IMR-90 (cell line): ENCODE measurements at regions not wholly inside any gene's neighbourhood (a gene's known extent, or its start where the extent isn't known, plus 50 kb on each side); places are given as distances from the start of the nearest gene placed in this dataset.

Experiments
- ATAC-seq: fragments of 200-7000 bp; cut with Tn5 transposase; 2 replicates; pipeline ENCODE4 v1.9.1; 2020; ENCODE audit warnings: low read depth, mild to moderate bottlenecking, moderate library complexity
- BruUV-seq: library from RNA; stranded (reverse); fragments of 400-500 nt; replicated peaks from 2 replicates; lab custom pipeline; 2021; lab: Mats Ljungman, UMichigan
- CTCF ChIA-PET: fragments of 300-600 bp; formaldehyde crosslinking; extraction: SDS; loops from one replicate; lab custom pipeline; 2021; ENCODE audit warnings: antibody characterized with exemption; lab: Yijun Ruan, JAX
- POLR2A ChIA-PET: fragments of 300-600 bp; sonication (Branson Sonifier 250); formaldehyde crosslinking; loops from one replicate; lab custom pipeline; 2022; ENCODE audit warnings: antibody characterized with exemption; ENCODE audit not compliant: unreplicated experiment; lab: Charles Lee
- DNase-seq: peaks from one replicate; pipeline ENCODE4 v3.0.0; 2013
- H2AFZ ChIP-seq: replicated peaks from 2 replicates; pipeline ENCODE3; 2013; ENCODE audit warnings: low read length, mild to moderate bottlenecking; ENCODE audit not compliant: poor library complexity
- H2AK5ac ChIP-seq: 2 replicates; pipeline ENCODE4 v1.6.1; 2013; ENCODE audit warnings: low read depth, low read length, inconsistent platforms
- H2AK9ac ChIP-seq: replicated peaks from 2 replicates; pipeline ENCODE3; 2013; ENCODE audit warnings: mild to moderate bottlenecking, low read depth, low read length, moderate library complexity; ENCODE audit not compliant: poor library complexity
- H2BK120ac ChIP-seq: 2 replicates; pipeline ENCODE4 v1.6.1; 2013; ENCODE audit warnings: low read depth, low read length, inconsistent platforms
- H2BK15ac ChIP-seq: 3 replicates; pipeline ENCODE4 v1.6.1; 2013; ENCODE audit warnings: low read depth, low read length, inconsistent platforms
- H2BK20ac ChIP-seq: 2 replicates; pipeline ENCODE4 v1.6.1; 2013; ENCODE audit warnings: low read depth, mild to moderate bottlenecking, inconsistent platforms, low read length, moderate library complexity
- H2BK5ac ChIP-seq: 2 replicates; pipeline ENCODE4 v1.6.1; 2013; ENCODE audit warnings: mild to moderate bottlenecking, low read depth, low read length, inconsistent platforms; ENCODE audit not compliant: poor library complexity, severe bottlenecking
- H3K14ac ChIP-seq: replicated peaks from 2 replicates; pipeline ENCODE4 v1.6.1; 2013; ENCODE audit warnings: low read depth, low read length, inconsistent platforms
- H3K18ac ChIP-seq: 2 replicates; pipeline ENCODE4 v1.6.1; 2013; ENCODE audit warnings: low read depth, low read length, control low read depth
- H3K23ac ChIP-seq: 2 replicates; pipeline ENCODE4 v1.6.1; 2013; ENCODE audit warnings: low read depth, low read length, inconsistent platforms
- H3K27ac ChIP-seq: 2 replicates; pipeline ENCODE4 v1.5.1; 2013; ENCODE audit warnings: mild to moderate bottlenecking, control low read depth, low read length; ENCODE audit not compliant: insufficient read depth
- H3K27me3 ChIP-seq: 2 replicates; pipeline ENCODE4 v1.6.1; 2013; ENCODE audit warnings: low read length; ENCODE audit not compliant: control insufficient read depth, insufficient read depth
- H3K36me3 ChIP-seq: 2 replicates; pipeline ENCODE4 v1.6.1; 2013; ENCODE audit warnings: low read length, mixed read lengths; ENCODE audit not compliant: control insufficient read depth, insufficient read depth
- H3K4ac ChIP-seq: 2 replicates; pipeline ENCODE4 v1.6.1; 2013; ENCODE audit warnings: low read depth, low read length, inconsistent platforms
- H3K4me1 ChIP-seq: 2 replicates; pipeline ENCODE4 v1.6.1; 2013; ENCODE audit warnings: low read length, mixed read lengths; ENCODE audit not compliant: control insufficient read depth, insufficient read depth
- H3K4me2 ChIP-seq: 2 replicates; pipeline ENCODE4 v1.6.1; 2013; ENCODE audit warnings: low read depth, mild to moderate bottlenecking, control low read depth, low read length, moderate library complexity
- H3K4me3 ChIP-seq: 2 replicates; pipeline ENCODE4 v1.5.1; 2013; ENCODE audit warnings: low read depth, mild to moderate bottlenecking, control low read depth, low read length, moderate library complexity; ENCODE audit not compliant: insufficient read depth
- H3K56ac ChIP-seq: 2 replicates; pipeline ENCODE4 v1.6.1; 2013; ENCODE audit warnings: low read length, inconsistent platforms; ENCODE audit not compliant: insufficient read depth; ENCODE audit errors: extremely low read depth
- H3K79me1 ChIP-seq, 2 experiments: 2 replicates each; pipeline ENCODE4 v1.6.1; 2013; ENCODE audit warnings: low read length in 2 of 2, inconsistent platforms in 1 of 2, low read depth in 1 of 2
- H3K9ac ChIP-seq: 2 replicates; pipeline ENCODE4 v1.6.1; 2013; ENCODE audit warnings: low read depth, low read length, control low read depth
- H3K9me1 ChIP-seq: 2 replicates; pipeline ENCODE4 v1.6.1; 2013; ENCODE audit warnings: low read length, inconsistent platforms; ENCODE audit not compliant: insufficient read depth
- H3K9me3 ChIP-seq: 2 replicates; pipeline ENCODE4 v1.6.1; 2013; ENCODE audit warnings: low read length; ENCODE audit not compliant: control insufficient read depth, insufficient read depth
- H4K20me1 ChIP-seq: 2 replicates; pipeline ENCODE4 v1.6.1; 2013; ENCODE audit warnings: low read length, inconsistent platforms; ENCODE audit not compliant: insufficient read depth
- H4K5ac ChIP-seq: 2 replicates; pipeline ENCODE4 v1.6.1; 2013; ENCODE audit warnings: mild to moderate bottlenecking, low read depth, low read length, control low read depth
- H4K8ac ChIP-seq, 2 experiments: 2 replicates each; pipeline ENCODE4 v1.6.1; 2013; ENCODE audit warnings: low read depth in 2 of 2, low read length in 2 of 2, control low read depth in 1 of 2, inconsistent platforms in 1 of 2
- H4K91ac ChIP-seq: 2 replicates; pipeline ENCODE4 v1.6.1; 2013; ENCODE audit warnings: low read depth, low read length, inconsistent platforms; ENCODE audit not compliant: insufficient read depth
- CHD1 ChIP-seq: IDR thresholded peaks from 2 replicates; pipeline ENCODE4 v1.6.1; 2012; ENCODE audit warnings: low read depth, low read length, improper control_type of control experiment
- ELK1 ChIP-seq: fragments of 150-350 bp; IDR thresholded peaks from 2 replicates; pipeline ENCODE4 v1.6.1; 2016; ENCODE audit warnings: low read depth, mild to moderate bottlenecking, low read length, moderate library complexity, borderline replicate concordance
- MAFK ChIP-seq: IDR thresholded peaks from 2 replicates; pipeline ENCODE4 v1.6.1; 2012; ENCODE audit warnings: low read depth, low read length, improper control_type of control experiment
- POLR2A ChIP-seq: IDR thresholded peaks from 2 replicates; pipeline ENCODE4 v1.6.1; 2012; ENCODE audit warnings: mild to moderate bottlenecking, low read depth, low read length
- RFX5 ChIP-seq: IDR thresholded peaks from 2 replicates; pipeline ENCODE4 v1.8.0; 2012; ENCODE audit warnings: low read depth, mild to moderate bottlenecking, low read length, moderate library complexity
- WGBS, 2 experiments: methylation state at CpG; one replicate each; pipeline versions ENCODE4 v1.1.5 to v1.1.7; 2013; ENCODE audit warnings: missing lambda C conversion rate in 2 of 2; ENCODE audit not compliant: insufficient read length in 1 of 2; ENCODE audit errors: extremely low coverage in 2 of 2; 5-methylcytosine and 5-hydroxymethylcytosine counted together
- dilution Hi-C: fragments of 300-500 bp; cut with HindIII; formaldehyde crosslinking; loops from one replicate; pipeline ENCODE4 v1.14.3; 2018; ENCODE audit warnings: low sequenced_read_pairs; ENCODE audit not compliant: unreplicated experiment
- in situ Hi-C: fragments of 300-500 bp; cut with MboI; formaldehyde crosslinking; loops from 3 replicates; pipeline ENCODE4 v1.14.3; 2019; ENCODE audit warnings: low sequenced_read_pairs, inconsistent platforms, mixed read lengths
- intact Hi-C: fragments of 100-400 bp; cut with micrococcal nuclease; formaldehyde crosslinking; loops from 2 replicates; pipeline ENCODE4 v1.10.0; 2022

DNA sequence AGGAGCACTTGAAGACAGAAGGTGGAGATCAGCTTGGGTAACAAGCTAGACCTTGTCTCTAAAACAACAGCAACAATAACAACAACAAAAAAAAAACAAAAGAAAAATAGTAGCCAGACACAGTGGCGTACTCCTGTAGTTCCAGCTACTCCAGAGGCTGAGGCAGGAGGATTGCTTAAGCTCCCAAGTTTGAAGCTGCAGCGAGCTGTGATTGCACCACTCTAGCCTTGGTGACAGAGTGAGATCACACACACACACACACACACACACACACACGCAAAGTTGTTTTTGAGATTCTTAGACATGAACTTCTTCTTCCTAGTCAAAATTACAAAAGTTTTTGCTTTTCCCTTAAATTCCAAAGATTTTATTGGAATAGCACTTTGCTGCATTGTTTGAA, 93.0 kb upstream of the IGSF10 start:
- Histone ChIP-seq H3K9me1 (0 out of 2 replicates have a peak, but pooled peaks cover 4% of the 10 kb centered on the region), H3K36me3 (no peaks in the 10 kb centered on the region), H3K9me3 (no peaks in the 10 kb centered on the region), H2BK5ac (no peak overlapping the region), H4K20me1 (no peaks in the 10 kb centered on the region), H3K4ac (no peak overlapping the region), H3K9ac (no peak overlapping the region), H4K8ac (no peak overlapping the region), H3K56ac (no peak overlapping the region), H4K91ac (no peak overlapping the region), H2AFZ (no peak overlapping the region), H4K5ac (no peak overlapping the region), H3K14ac (no peak overlapping the region), H3K27me3 (peaks cover 2% of the 10 kb centered on the region; the same call in 1 of the 2 replicates), H2AK9ac (no peak overlapping the region), H3K18ac (no peak overlapping the region), H3K23ac (no peak overlapping the region), H3K4me2 (no peak overlapping the region), H3K27ac (no peak overlapping the region), H2BK120ac (no peak overlapping the region), H3K79me1 (no peaks in the 10 kb centered on the region), H2AK5ac (no peak overlapping the region), H2BK20ac (no peak overlapping the region), H3K4me3 (no peak overlapping the region), H3K4me1 (no peaks in the 10 kb centered on the region), H2BK15ac (no peak overlapping the region)
- ATAC-seq (no peak), DNase-seq (no peak)
- BruUV-seq, result no TSS peak
- in situ Hi-C loops, result no loop called here
- CTCF ChIA-PET, result no interaction called here
- intact Hi-C loops, result no loop called here
- POLR2A ChIA-PET, result no interaction called here
- WGBS, 2 experiments, result no CpG with 5 or more reads among the region's 3 CpGs
- dilution Hi-C loops, result no loop called here
- TF ChIP-seq MAFK (no peak), ELK1 (no peak), POLR2A (no peak), RFX5 (no peak), CHD1 (no peak)
